ENCODE measurements at regions not wholly inside any gene's neighbourhood (a gene's known extent, or its start where the extent isn't known, plus 50 kb on each side); places are given as distances from the start of the nearest gene placed in this dataset.
"Not testable (repeated sequence)": the region's sequence is repeated elsewhere in the genome, so short reads cannot be mapped to it uniquely, and the experiment has no call there.

DNA sequence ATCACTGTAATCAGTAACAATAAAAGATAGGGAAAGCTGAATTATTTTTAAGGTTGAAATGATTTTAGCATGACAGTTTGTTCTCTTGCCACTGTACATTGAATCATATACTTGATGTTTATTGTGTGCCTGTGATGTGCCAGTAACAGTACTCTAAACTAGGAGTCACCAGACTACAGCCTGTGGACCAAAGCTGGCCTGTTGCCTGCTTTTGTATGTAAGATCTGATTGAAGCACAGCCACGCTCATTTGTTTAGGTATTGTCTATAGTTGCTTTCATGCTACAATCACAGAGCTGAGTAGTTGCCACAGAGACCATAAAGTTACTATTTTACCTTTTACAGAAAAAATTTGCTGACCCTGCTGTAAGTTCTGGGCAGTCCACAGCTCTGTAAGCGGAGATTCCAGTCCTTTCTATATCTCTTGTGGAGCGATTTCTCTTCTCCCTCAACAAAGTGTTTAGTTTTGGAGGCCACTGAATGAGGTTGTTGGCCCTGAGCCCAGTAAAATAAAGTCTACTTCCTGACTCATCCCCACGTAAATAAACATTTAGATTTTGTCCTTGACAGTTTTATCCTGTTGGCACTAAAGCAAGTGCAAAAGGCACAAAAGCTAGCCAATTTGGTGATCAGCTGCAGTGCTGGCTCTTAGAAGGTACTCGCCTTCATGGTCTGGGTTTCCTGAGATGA lies 173.7 kb upstream of the VKORC1L1 start:
- TF ChIP-seq EZH2phosphoT487 (conservative IDR thresholded peaks at IDR 0.05; ENCODE audit: low read length) = not testable (repeated sequence)
- TF ChIP-seq, protein P1, sequence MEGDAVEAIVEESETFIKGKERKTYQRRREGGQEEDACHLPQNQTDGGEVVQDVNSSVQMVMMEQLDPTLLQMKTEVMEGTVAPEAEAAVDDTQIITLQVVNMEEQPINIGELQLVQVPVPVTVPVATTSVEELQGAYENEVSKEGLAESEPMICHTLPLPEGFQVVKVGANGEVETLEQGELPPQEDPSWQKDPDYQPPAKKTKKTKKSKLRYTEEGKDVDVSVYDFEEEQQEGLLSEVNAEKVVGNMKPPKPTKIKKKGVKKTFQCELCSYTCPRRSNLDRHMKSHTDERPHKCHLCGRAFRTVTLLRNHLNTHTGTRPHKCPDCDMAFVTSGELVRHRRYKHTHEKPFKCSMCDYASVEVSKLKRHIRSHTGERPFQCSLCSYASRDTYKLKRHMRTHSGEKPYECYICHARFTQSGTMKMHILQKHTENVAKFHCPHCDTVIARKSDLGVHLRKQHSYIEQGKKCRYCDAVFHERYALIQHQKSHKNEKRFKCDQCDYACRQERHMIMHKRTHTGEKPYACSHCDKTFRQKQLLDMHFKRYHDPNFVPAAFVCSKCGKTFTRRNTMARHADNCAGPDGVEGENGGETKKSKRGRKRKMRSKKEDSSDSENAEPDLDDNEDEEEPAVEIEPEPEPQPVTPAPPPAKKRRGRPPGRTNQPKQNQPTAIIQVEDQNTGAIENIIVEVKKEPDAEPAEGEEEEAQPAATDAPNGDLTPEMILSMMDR (IDR thresholded peaks at IDR 0.05; ENCODE audit: insufficient read depth, low read length, poor library complexity, severe bottlenecking) = not testable (repeated sequence)
